DND-41 (cell line): ENCODE measurements at regions not wholly inside any gene's neighbourhood (a gene's known extent, or its start where the extent isn't known, plus 50 kb on each side); places are given as distances from the start of the nearest gene placed in this dataset.

Experiments
- ATAC-seq: fragments of 200-7000 bp; cut with Tn5 transposase; 3 replicates; pipeline ENCODE4 v1.9.1; 2021; ENCODE audit warnings: low read depth; ENCODE audit not compliant: insufficient read depth
- DNase-seq: peaks from one replicate; pipeline ENCODE4 v3.0.0-alpha.2; 2020
- H2AFZ ChIP-seq: 2 replicates; pipeline ENCODE4 v1.6.0; 2012; ENCODE audit warnings: low read depth, low read length
- H3K27ac ChIP-seq: 2 replicates; pipeline ENCODE4 v1.5.1; 2012; ENCODE audit warnings: low read length, inconsistent platforms
- H3K27me3 ChIP-seq: fragments of 200-600 bp; sonication (generic); 2 replicates; pipeline ENCODE4 v1.6.0; 2012; ENCODE audit warnings: low read length, mild to moderate bottlenecking, inconsistent platforms; ENCODE audit not compliant: insufficient read depth, poor library complexity
- H3K36me3 ChIP-seq: 2 replicates; pipeline ENCODE4 v1.5.1; 2012; ENCODE audit warnings: low read length, inconsistent platforms; ENCODE audit not compliant: insufficient read depth
- H3K4me1 ChIP-seq: 2 replicates; pipeline ENCODE4 v1.5.1; 2012; ENCODE audit warnings: mild to moderate bottlenecking, low read length; ENCODE audit not compliant: insufficient read depth
- H3K4me2 ChIP-seq: 2 replicates; pipeline ENCODE4 v1.6.0; 2012; ENCODE audit warnings: mild to moderate bottlenecking, moderate library complexity, low read length, inconsistent platforms; ENCODE audit not compliant: insufficient read depth
- H3K4me3 ChIP-seq, 2 experiments: fragments of 200-600 bp in 1 of 2; shearing (Covaris generic) in 1 of 2; 2 replicates each; pipeline ENCODE4 v1.5.1; 2012 to 2016; ENCODE audit warnings: inconsistent platforms in 2 of 2, low read length in 2 of 2, mild to moderate bottlenecking in 2 of 2, low read depth in 1 of 2, moderate library complexity in 1 of 2
- H3K79me2 ChIP-seq: 2 replicates; pipeline ENCODE4 v1.6.0; 2012; ENCODE audit warnings: low read length, inconsistent platforms; ENCODE audit not compliant: insufficient read depth
- H3K9ac ChIP-seq: 2 replicates; pipeline ENCODE4 v1.6.0; 2012; ENCODE audit warnings: low read depth, mild to moderate bottlenecking, inconsistent platforms, low read length, moderate library complexity
- H3K9me3 ChIP-seq: 2 replicates; pipeline ENCODE4 v1.5.1; 2012; ENCODE audit warnings: low read length, moderate library complexity, mild to moderate bottlenecking, inconsistent platforms; ENCODE audit not compliant: insufficient read depth, severe bottlenecking
- H4K20me1 ChIP-seq: 2 replicates; pipeline ENCODE4 v1.6.0; 2012; ENCODE audit warnings: low read length; ENCODE audit not compliant: insufficient read depth
- CTCF ChIP-seq: IDR thresholded peaks from 2 replicates; pipeline ENCODE4 v1.5.1; 2012; ENCODE audit warnings: borderline replicate concordance, low read length, moderate library complexity, mild to moderate bottlenecking; ENCODE audit not compliant: poor library complexity, severe bottlenecking; ENCODE audit errors: extremely low read depth
- EZH2 ChIP-seq: IDR thresholded peaks from 3 replicates; pipeline ENCODE4 v1.6.1; 2012; ENCODE audit warnings: borderline replicate concordance, low read depth, mild to moderate bottlenecking, moderate library complexity, low read length, inconsistent platforms; ENCODE audit not compliant: severe bottlenecking

- Histone ChIP-seq H3K27me3 (no peaks in the 10 kb centered on the region), H2AFZ (no peak overlapping the region), H4K20me1 (no peaks in the 10 kb centered on the region), H3K9ac (no peak overlapping the region), H3K4me3 (no peak overlapping the region), H3K36me3 (no peaks in the 10 kb centered on the region), H3K79me2 (no peaks in the 10 kb centered on the region), H3K4me2 (no peak overlapping the region), H3K9me3 (no peaks in the 10 kb centered on the region), H3K4me1 (no peaks in the 10 kb centered on the region), H3K27ac (no peak overlapping the region)
- ATAC-seq (no peak), DNase-seq (no peak)
- TF ChIP-seq CTCF (no peak), EZH2 (no peak)
These were observed 947.6 kb upstream of the MDGA2 start for GRCh38 chr14:48622980-48623379.

DNA sequence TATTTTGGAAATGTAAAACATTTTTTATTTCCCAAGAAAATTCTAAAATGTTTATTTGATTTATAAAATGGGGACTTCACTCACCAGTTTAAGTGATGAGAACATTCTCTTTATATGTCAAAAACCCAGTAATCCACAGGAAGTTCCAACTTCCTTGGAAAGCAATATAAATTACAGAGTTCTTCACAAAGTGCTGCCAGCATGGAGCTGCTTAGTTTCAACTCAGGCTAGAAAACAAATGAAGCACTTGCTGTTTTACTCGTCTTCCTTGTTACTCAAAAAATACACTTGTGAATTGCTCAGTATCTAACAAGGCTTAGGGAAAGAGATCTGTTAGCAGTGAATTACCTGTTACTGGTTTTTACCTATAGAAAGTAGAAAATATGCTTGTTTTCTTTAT lies 942.7 kb upstream of the MDGA2 start:
- Histone ChIP-seq H3K27me3 (no peaks in the 10 kb centered on the region), H3K79me2 (no peaks in the 10 kb centered on the region), H3K9me3 (no peaks in the 10 kb centered on the region), H3K27ac (no peak overlapping the region), H3K9ac (no peak overlapping the region), H3K4me2 (no peak overlapping the region), H2AFZ (no peak overlapping the region), H3K36me3 (no peaks in the 10 kb centered on the region), H3K4me3 (no peak overlapping the region), H4K20me1 (no peaks in the 10 kb centered on the region), H3K4me1 (no peaks in the 10 kb centered on the region)
- no peak for DNase-seq
- ATAC-seq, result no peak
- no peak for TF ChIP-seq CTCF
- TF ChIP-seq EZH2, result no peak

- DNase-seq, result no peak
These were observed 941.5 kb upstream of the MDGA2 start for GRCh38 chr14:48616931-48617330.

More at GRCh38 chr14:48616931-48617330, 941.5 kb upstream of the MDGA2 start:
- Histone ChIP-seq H3K27me3 (no peaks in the 10 kb centered on the region), H3K4me2 (no peak overlapping the region), H3K4me3 (no peak overlapping the region), H2AFZ (no peak overlapping the region), H3K9me3 (no peaks in the 10 kb centered on the region), H4K20me1 (no peaks in the 10 kb centered on the region), H3K36me3 (no peaks in the 10 kb centered on the region), H3K9ac (no peak overlapping the region), H3K79me2 (no peaks in the 10 kb centered on the region), H3K4me1 (no peaks in the 10 kb centered on the region), H3K27ac (no peak overlapping the region)
- TF ChIP-seq CTCF (no peak), EZH2 (no peak)
- no peak for ATAC-seq
